ENCODE measurements at regions not wholly inside any gene's neighbourhood (a gene's known extent, or its start where the extent isn't known, plus 50 kb on each side); places are given as distances from the start of the nearest gene placed in this dataset.

GRCh38 chr18:5065615-5066014, 131.4 kb downstream of the AKAIN1 start:
- no peak overlapping the region for H3K27ac Mint-ChIP-seq
- H3K9me3 Mint-ChIP-seq, result no peaks in the 10 kb centered on the region
- ChIA-PET POLR2A (no interaction called here), CTCF (no interaction called here)
- H3K4me1 Mint-ChIP-seq, result no peaks in the 10 kb centered on the region
- ATAC-seq (ENCODE audit: low read depth) (no peak), DNase-seq (no peak)
- H3K4me3 Mint-ChIP-seq, result no peak overlapping the region
- intact Hi-C loops (cut with micrococcal nuclease), result no loop called here
- TF ChIP-seq, protein P1, sequence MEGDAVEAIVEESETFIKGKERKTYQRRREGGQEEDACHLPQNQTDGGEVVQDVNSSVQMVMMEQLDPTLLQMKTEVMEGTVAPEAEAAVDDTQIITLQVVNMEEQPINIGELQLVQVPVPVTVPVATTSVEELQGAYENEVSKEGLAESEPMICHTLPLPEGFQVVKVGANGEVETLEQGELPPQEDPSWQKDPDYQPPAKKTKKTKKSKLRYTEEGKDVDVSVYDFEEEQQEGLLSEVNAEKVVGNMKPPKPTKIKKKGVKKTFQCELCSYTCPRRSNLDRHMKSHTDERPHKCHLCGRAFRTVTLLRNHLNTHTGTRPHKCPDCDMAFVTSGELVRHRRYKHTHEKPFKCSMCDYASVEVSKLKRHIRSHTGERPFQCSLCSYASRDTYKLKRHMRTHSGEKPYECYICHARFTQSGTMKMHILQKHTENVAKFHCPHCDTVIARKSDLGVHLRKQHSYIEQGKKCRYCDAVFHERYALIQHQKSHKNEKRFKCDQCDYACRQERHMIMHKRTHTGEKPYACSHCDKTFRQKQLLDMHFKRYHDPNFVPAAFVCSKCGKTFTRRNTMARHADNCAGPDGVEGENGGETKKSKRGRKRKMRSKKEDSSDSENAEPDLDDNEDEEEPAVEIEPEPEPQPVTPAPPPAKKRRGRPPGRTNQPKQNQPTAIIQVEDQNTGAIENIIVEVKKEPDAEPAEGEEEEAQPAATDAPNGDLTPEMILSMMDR (IDR thresholded peaks at IDR 0.05), result no peak
- H3K36me3 Mint-ChIP-seq (ENCODE audit: low read depth), result no peaks in the 10 kb centered on the region
- peaks cover 6% of the 10 kb centered on the region for H3K27me3 Mint-ChIP-seq

GRCh38 chr18:5064841-5065370, 132.2 kb downstream of the AKAIN1 start:
- Mint-ChIP-seq H3K4me1 (no peaks in the 10 kb centered on the region), H3K4me3 (no peak overlapping the region), H3K9me3 (no peaks in the 10 kb centered on the region), H3K36me3 (ENCODE audit: low read depth) (no peaks in the 10 kb centered on the region), H3K27me3 (peaks cover 6% of the 10 kb centered on the region), H3K27ac (no peak overlapping the region)
- TF ChIP-seq, protein P1 (IDR thresholded peaks at IDR 0.05), result no peak
- no peak for DNase-seq
- POLR2A ChIA-PET, result no interaction called here
- CTCF ChIA-PET, result no interaction called here
- ATAC-seq (ENCODE audit: low read depth), result no peak
- intact Hi-C loops (cut with micrococcal nuclease), result no loop called here

- no peaks in the 10 kb centered on the region for H3K36me3 Mint-ChIP-seq (ENCODE audit: low read depth)
- intact Hi-C loops (cut with micrococcal nuclease), result no loop called here
These were observed 135.3 kb downstream of the AKAIN1 start for GRCh38 chr18:5061785-5062184.

DNA sequence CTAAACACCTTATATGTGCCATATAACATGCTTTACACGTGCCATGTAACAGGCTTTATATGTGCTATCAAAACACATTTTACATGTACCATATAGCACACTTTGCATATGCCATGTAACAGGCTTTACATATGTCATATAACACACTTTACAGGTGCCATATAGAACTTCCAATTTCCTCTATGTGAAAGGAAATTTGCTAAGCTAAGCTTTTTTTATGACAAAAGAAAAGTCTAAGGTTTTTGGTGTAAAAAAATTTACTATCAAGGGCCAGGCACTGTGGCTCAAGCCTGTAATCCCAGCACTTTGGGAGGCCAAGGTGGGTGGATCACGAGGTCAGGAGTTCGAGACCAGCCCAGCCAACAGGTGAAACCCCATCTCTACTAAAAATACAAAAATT, 136.5 kb downstream of the AKAIN1 start:
- Mint-ChIP-seq H3K9me3 (no peaks in the 10 kb centered on the region), H3K4me3 (no peak overlapping the region), H3K4me1 (peaks cover 10% of the 10 kb centered on the region), H3K27ac (no peak overlapping the region), H3K36me3 (ENCODE audit: low read depth) (no peaks in the 10 kb centered on the region), H3K27me3 (peaks cover 13% of the 10 kb centered on the region)
- ChIA-PET POLR2A (no interaction called here), CTCF (no interaction called here)
- ATAC-seq (ENCODE audit: low read depth) (no peak), DNase-seq (no peak)
- intact Hi-C loops (cut with micrococcal nuclease), result no loop called here
- TF ChIP-seq, protein P1 (IDR thresholded peaks at IDR 0.05), result no peak

More at GRCh38 chr18:5061785-5062184, 135.3 kb downstream of the AKAIN1 start:
- ChIA-PET POLR2A (no interaction called here), CTCF (no interaction called here)
- TF ChIP-seq, protein P1 (IDR thresholded peaks at IDR 0.05), result no peak
- Mint-ChIP-seq H3K9me3 (no peaks in the 10 kb centered on the region), H3K4me3 (no peak overlapping the region), H3K27me3 (peaks cover 13% of the 10 kb centered on the region), H3K27ac (no peak overlapping the region), H3K4me1 (peaks cover 10% of the 10 kb centered on the region)
- ATAC-seq (ENCODE audit: low read depth), result no peak
- no peak for DNase-seq

DNA sequence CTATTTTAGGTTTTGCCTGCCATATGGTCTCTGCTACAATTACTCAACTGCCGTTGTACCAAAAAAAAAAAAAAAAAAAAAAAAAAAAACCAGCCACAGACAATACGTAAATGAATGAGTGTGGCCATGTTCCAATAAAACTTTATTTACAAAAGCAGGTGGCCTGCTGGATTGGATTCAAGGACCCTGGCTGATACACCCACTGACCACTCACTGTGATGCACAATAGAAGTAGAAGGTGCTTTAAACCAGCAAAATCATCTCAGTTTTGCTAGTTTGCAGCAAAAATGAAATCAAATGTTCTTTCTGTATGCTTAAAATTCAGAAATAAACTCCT, 137.4 kb downstream of the AKAIN1 start:
- TF ChIP-seq, protein P1 (IDR thresholded peaks at IDR 0.05), result no peak
- ChIA-PET POLR2A (no interaction called here), CTCF (no interaction called here)
- Mint-ChIP-seq H3K4me3 (no peak overlapping the region), H3K36me3 (ENCODE audit: low read depth) (no peaks in the 10 kb centered on the region), H3K27me3 (peaks cover 15% of the 10 kb centered on the region), H3K4me1 (peaks cover 10% of the 10 kb centered on the region), H3K27ac (no peak overlapping the region), H3K9me3 (no peaks in the 10 kb centered on the region)
- intact Hi-C loops (cut with micrococcal nuclease), result no loop called here
- ATAC-seq (ENCODE audit: low read depth) (no peak), DNase-seq (no peak)
